ENCODE measurements at regions not wholly inside any gene's neighbourhood (a gene's known extent, or its start where the extent isn't known, plus 50 kb on each side); places are given as distances from the start of the nearest gene placed in this dataset.

DNA sequence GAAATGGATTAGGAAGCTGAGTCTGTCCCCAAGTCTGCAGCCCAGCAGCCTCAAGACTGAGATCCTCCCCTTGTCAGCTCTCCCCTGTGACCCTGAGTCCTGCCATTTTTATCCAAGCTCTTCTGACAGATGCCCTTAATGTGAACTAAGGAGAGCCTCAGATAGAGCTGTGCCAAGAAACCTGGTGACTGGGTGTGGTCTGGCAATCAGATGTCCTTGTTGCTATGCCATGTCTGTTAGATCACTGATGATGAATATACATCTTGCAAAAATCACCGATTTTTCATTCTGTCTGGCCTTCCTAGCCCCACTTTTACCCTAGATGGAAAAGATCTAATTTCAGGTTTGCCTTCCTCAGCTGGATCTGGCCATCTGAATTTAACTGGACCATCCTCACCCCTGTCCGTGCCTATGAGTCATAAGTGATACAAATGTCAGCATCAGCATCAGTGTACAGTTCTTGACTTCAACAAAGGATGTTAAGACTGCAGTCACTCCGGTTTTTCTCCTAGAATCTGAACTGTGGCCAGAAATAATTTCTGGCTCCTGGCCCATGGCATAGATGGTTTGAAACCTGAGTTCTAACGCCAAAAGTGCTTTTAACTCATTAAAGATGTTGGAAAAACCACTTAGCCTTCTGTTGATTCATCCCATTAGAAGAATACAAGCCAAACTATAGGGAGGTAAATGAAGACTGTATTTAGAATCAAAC is 61.2 kb upstream of the GRIP1 start:
- TF ChIP-seq, protein P1, sequence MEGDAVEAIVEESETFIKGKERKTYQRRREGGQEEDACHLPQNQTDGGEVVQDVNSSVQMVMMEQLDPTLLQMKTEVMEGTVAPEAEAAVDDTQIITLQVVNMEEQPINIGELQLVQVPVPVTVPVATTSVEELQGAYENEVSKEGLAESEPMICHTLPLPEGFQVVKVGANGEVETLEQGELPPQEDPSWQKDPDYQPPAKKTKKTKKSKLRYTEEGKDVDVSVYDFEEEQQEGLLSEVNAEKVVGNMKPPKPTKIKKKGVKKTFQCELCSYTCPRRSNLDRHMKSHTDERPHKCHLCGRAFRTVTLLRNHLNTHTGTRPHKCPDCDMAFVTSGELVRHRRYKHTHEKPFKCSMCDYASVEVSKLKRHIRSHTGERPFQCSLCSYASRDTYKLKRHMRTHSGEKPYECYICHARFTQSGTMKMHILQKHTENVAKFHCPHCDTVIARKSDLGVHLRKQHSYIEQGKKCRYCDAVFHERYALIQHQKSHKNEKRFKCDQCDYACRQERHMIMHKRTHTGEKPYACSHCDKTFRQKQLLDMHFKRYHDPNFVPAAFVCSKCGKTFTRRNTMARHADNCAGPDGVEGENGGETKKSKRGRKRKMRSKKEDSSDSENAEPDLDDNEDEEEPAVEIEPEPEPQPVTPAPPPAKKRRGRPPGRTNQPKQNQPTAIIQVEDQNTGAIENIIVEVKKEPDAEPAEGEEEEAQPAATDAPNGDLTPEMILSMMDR (IDR thresholded peaks at IDR 0.05): no peak

DNA sequence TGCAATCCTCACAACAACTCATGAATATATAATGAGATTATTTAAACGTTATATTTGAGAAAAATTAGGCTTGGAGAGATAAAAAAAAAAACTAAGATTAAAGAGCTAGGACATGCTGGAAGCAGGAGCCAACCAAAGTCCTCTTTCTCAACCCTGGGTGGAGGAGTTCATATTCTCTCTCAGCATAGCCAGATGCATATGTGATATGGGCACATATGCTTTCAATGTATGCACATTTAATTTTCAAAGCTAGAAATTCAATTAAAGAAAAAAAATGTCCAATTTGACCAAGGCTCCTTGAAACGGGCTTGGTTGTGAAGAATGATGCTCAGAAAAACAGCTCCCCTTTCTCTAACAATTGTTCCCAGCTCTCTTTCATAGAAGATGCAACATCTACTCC is 61.9 kb upstream of the GRIP1 start:
- TF ChIP-seq, protein P1 (IDR thresholded peaks at IDR 0.05): no peak

More for the DNA sequence above, 61.2 kb upstream of the GRIP1 start:
- Histone ChIP-seq H3K9me3 (no peaks in the 10 kb centered on the region), H3K27ac (no peak overlapping the region), H3K36me3 (no peaks in the 10 kb centered on the region), H3K4me1 (ENCODE audit: control insufficient read depth in 1 of 2, insufficient read depth in 1 of 2, low read depth in 1 of 2, low read length in 1 of 2) (no peaks in the 10 kb centered on the region), H3K4me3 (ENCODE audit: low read depth in 1 of 2, low read length in 1 of 2) (no peak overlapping the region), H3K27me3 (no peaks in the 10 kb centered on the region)

GRCh38 chr12:66741919-66742318 is 63.0 kb upstream of the GRIP1 start:
- TF ChIP-seq, protein P1 (IDR thresholded peaks at IDR 0.05): no peak
- H3K4me3 ChIP-seq (ENCODE audit: low read depth in 1 of 2, low read length in 1 of 2): no peak overlapping the region

More for the DNA sequence above, 61.9 kb upstream of the GRIP1 start:
- H3K27ac ChIP-seq: no peak overlapping the region
- H3K36me3 ChIP-seq: no peaks in the 10 kb centered on the region
- no peaks in the 10 kb centered on the region for H3K27me3 ChIP-seq
- no peak overlapping the region for H3K4me3 ChIP-seq (ENCODE audit: low read depth in 1 of 2, low read length in 1 of 2)
- no peaks in the 10 kb centered on the region for H3K4me1 ChIP-seq (ENCODE audit: control insufficient read depth in 1 of 2, insufficient read depth in 1 of 2, low read depth in 1 of 2, low read length in 1 of 2)
- no peaks in the 10 kb centered on the region for H3K9me3 ChIP-seq

DNA sequence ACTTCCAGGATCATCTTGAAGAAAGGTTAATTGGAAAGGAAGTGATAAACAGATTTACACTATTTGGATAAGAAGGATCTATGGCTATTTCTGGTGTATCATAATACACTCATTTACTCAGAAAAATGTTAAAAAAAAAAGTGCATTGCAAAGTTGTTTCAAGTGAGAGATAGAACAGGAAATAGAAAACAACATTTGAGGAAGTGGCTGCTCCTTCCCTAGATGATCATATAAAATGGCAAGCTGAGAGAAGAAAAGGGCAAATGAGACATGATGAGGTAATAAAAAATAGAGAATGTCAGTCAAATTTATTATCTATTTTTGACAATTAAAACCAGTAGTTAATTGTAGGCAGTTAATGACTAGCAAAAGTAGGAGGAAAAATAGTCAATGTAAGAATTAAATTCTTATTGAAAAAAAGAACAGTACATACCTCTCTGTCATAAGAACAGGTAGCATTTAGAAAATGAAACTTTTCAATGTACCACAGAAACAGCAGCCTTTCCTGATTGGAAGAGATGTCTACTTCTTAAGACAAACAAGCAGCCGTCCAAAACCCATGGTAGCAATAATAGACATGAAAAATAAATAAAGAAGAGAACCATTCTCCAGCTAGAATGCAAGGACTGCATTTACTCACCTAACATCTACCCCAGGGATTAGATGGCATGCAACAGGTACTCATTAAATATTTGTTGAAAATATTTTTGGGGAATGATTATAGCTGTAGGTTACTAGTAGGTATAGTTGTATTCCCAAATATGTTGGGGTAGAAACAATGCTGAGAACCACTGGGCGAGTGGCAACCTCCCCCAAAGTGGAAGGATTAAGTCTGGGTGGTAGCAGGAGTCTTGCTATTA is 63.9 kb upstream of the GRIP1 start:
- Histone ChIP-seq H3K4me1 (ENCODE audit: control insufficient read depth in 1 of 2, insufficient read depth in 1 of 2, low read depth in 1 of 2, low read length in 1 of 2) (no peaks in the 10 kb centered on the region), H3K27me3 (no peaks in the 10 kb centered on the region), H3K27ac (no peak overlapping the region), H3K9me3 (no peaks in the 10 kb centered on the region), H3K4me3 (ENCODE audit: low read depth in 1 of 2, low read length in 1 of 2) (no peak overlapping the region), H3K36me3 (no peaks in the 10 kb centered on the region)
- TF ChIP-seq, protein P1 (IDR thresholded peaks at IDR 0.05): no peak

More at GRCh38 chr12:66741919-66742318, 63.0 kb upstream of the GRIP1 start:
- Histone ChIP-seq H3K27ac (no peak overlapping the region), H3K9me3 (no peaks in the 10 kb centered on the region), H3K27me3 (no peaks in the 10 kb centered on the region), H3K4me1 (ENCODE audit: control insufficient read depth in 1 of 2, insufficient read depth in 1 of 2, low read depth in 1 of 2, low read length in 1 of 2) (no peaks in the 10 kb centered on the region), H3K36me3 (no peaks in the 10 kb centered on the region)

DNA sequence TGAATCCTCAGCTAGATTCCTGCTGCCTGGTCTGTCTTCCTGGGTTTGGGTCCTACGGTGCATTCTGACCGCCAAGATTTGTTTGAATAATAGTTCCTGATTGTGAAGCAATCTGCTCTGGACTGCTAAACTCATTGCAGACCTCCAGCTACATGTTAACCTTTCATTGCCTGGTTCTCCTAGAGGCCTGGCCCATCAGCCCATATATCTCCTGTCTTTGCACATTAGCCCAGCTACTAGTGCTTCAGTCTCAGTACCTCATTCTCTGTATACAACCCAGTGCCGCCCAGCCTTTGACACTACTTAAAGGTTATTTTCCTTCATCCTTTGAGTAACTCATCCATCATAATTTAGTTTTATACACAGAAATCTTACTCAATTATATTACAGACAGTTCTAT is 65.6 kb upstream of the GRIP1 start:
- Histone ChIP-seq H3K9me3 (no peaks in the 10 kb centered on the region), H3K27ac (no peak overlapping the region), H3K27me3 (no peaks in the 10 kb centered on the region), H3K4me3 (ENCODE audit: low read depth in 1 of 2, low read length in 1 of 2) (no peak overlapping the region), H3K36me3 (no peaks in the 10 kb centered on the region), H3K4me1 (ENCODE audit: control insufficient read depth in 1 of 2, insufficient read depth in 1 of 2, low read depth in 1 of 2, low read length in 1 of 2) (no peaks in the 10 kb centered on the region)
- TF ChIP-seq, protein P1 (IDR thresholded peaks at IDR 0.05): no peak
